Skeletal muscle tissue (tissue), 3 donors: ENCODE measurements at regions not wholly inside any gene's neighbourhood (a gene's known extent, or its start where the extent isn't known, plus 50 kb on each side); places are given as distances from the start of the nearest gene placed in this dataset.

ENCODE experiments used
- H3K27ac ChIP-seq: one replicate; pipeline ENCODE4 v1.7.0; 2013; ENCODE audit warnings: mild to moderate bottlenecking, low read depth, low read length, inconsistent platforms
- H3K27me3 ChIP-seq, 3 donors: one replicate each; pipeline ENCODE4 v1.7.0; 2013; ENCODE audit warnings: low read length in 3 of 3; ENCODE audit not compliant: control insufficient read depth in 3 of 3, insufficient read depth in 3 of 3
- H3K36me3 ChIP-seq, 3 donors: one replicate each; pipeline ENCODE4 v1.7.0; 2013; ENCODE audit warnings: low read length in 3 of 3; ENCODE audit not compliant: control insufficient read depth in 3 of 3, insufficient read depth in 3 of 3
- H3K4me1 ChIP-seq, 3 donors: one replicate each; pipeline ENCODE4 v1.7.0; 2013; ENCODE audit warnings: low read length in 3 of 3, mild to moderate bottlenecking in 3 of 3; ENCODE audit not compliant: control insufficient read depth in 3 of 3, insufficient read depth in 3 of 3
- H3K4me3 ChIP-seq, 3 donors: one replicate each; pipeline ENCODE4 v1.7.0; 2013; ENCODE audit warnings: low read length in 3 of 3
- H3K9ac ChIP-seq, 3 donors: one replicate each; pipeline ENCODE4 v1.7.0; 2013; ENCODE audit warnings: low read length in 3 of 3, mild to moderate bottlenecking in 3 of 3, moderate library complexity in 2 of 3, low read depth in 1 of 3
- H3K9me3 ChIP-seq, 3 donors: one replicate each; pipeline ENCODE4 v1.7.0; 2013; ENCODE audit warnings: low read length in 3 of 3; ENCODE audit not compliant: control insufficient read depth in 3 of 3
- donor health status: Osteomylitis.

DNA sequence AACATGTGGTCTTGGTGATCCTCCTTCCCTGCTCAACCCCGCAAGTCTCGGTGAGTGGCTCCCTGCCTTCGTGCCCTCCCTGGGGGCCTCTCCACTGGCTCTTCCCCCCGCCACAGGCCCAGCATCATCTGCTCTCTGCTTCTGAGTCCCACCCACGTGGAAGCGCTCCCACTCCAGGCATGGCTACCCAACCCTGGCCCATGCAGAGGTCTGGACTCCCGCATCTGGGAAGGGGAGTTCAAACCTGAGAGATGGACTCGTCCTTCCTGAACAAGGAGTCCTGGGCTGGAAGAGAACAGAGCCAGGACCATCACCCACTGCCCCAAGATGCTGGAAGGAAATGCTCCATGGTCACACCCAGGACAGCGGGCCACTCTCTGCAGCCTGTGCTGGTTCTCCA lies 90.8 kb downstream of the DHCR7 start:
- H3K36me3 ChIP-seq, result no peaks in the 10 kb centered on the region
- H3K27me3 ChIP-seq, result peaks cover 3 to 10% (median 9%) of the 10 kb centered on the region in 3 donors
- no peak overlapping the region for H3K9ac ChIP-seq
- H3K4me3 ChIP-seq, result no peak overlapping the region
- H3K9me3 ChIP-seq, result no peaks in the 10 kb centered on the region
- H3K27ac ChIP-seq, result no peak overlapping the region
- H3K4me1 ChIP-seq, result no peaks in the 10 kb centered on the region

DNA sequence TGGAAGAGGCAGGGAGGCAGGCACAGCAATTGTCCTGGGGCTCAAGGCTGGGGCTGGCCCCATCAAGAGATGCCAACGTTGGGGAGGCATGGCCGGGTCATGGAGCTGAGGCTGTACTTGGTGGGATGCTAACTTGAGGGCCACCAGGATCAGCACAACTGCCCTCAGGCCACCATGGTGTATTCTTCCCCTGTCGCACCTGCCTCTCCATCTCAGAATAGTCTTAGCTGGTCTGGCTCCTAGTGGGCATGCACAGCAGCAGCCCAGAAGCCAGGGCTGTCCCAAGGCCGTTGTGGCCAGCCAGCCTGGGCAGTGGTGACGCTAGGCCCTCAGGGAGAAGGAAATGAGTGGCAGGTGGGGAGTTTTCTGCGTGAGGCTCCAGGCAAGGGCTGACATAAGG lies 91.3 kb downstream of the DHCR7 start:
- no peaks in the 10 kb centered on the region for H3K36me3 ChIP-seq
- H3K27ac ChIP-seq, result no peak overlapping the region
- no peak overlapping the region for H3K9ac ChIP-seq
- H3K4me1 ChIP-seq, result no peaks in the 10 kb centered on the region
- H3K9me3 ChIP-seq, result no peaks in the 10 kb centered on the region
- peaks cover 3 to 10% (median 9%) of the 10 kb centered on the region in 3 donors for H3K27me3 ChIP-seq
- no peak overlapping the region for H3K4me3 ChIP-seq

DNA sequence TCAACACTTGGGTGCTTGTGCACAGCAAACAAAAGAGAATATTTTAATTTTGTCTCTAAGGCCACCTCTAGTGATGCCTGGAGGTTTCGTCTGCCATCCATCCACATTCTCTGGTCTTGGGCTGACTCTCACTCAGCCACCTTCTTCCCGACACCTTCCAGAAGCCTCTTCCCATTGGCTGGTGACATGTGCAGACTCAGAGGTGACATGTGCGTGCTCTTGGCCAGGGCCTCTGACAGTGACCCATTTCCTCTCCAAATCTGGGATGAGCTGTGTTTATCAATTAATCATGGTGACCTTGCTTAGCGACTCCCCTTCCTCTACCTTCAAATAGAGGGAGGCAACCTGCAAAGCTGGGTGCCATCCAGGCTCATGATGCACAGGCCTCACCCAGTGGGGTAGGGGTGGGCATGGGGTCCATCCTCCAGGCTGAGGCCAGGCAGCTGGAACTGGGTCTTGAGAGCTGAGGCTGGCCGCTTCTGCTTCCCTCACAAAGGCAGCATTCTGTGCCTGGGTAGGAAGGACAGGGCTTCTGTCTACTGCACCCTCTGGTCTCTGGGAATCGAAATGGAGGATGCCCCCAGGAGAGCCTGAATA lies 91.8 kb downstream of the DHCR7 start:
- H3K4me3 ChIP-seq, result no peak overlapping the region
- no peak overlapping the region for H3K9ac ChIP-seq
- no peaks in the 10 kb centered on the region for H3K9me3 ChIP-seq
- peaks cover 3 to 10% (median 9%) of the 10 kb centered on the region in 3 donors for H3K27me3 ChIP-seq
- H3K4me1 ChIP-seq, result no peaks in the 10 kb centered on the region
- no peak overlapping the region for H3K27ac ChIP-seq
- H3K36me3 ChIP-seq, result no peaks in the 10 kb centered on the region

DNA sequence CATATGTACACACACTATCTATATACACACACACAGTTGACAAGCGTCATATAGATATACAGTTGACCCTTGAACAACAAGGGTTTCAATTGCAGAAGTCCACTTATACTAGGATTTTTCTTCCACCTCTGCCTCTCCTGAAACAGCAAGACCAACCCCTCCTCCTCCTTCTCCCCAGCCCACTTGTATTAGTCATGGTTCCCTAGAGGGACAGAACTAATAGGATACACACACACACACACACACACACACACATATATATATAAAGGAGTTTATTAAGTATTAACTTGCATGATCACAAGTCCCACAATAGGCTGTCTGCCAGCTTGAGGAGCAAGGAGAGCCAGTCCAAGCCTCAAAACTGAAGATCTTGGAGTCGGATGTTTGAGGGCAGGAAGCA lies 92.9 kb downstream of the DHCR7 start:
- Histone ChIP-seq H3K36me3 (no peaks in the 10 kb centered on the region), H3K4me3 (no peak overlapping the region), H3K9ac (no peak overlapping the region), H3K27ac (no peak overlapping the region), H3K4me1 (no peaks in the 10 kb centered on the region), H3K9me3 (no peaks in the 10 kb centered on the region), H3K27me3 (peaks cover 3 to 10% (median 9%) of the 10 kb centered on the region in 3 donors)

DNA sequence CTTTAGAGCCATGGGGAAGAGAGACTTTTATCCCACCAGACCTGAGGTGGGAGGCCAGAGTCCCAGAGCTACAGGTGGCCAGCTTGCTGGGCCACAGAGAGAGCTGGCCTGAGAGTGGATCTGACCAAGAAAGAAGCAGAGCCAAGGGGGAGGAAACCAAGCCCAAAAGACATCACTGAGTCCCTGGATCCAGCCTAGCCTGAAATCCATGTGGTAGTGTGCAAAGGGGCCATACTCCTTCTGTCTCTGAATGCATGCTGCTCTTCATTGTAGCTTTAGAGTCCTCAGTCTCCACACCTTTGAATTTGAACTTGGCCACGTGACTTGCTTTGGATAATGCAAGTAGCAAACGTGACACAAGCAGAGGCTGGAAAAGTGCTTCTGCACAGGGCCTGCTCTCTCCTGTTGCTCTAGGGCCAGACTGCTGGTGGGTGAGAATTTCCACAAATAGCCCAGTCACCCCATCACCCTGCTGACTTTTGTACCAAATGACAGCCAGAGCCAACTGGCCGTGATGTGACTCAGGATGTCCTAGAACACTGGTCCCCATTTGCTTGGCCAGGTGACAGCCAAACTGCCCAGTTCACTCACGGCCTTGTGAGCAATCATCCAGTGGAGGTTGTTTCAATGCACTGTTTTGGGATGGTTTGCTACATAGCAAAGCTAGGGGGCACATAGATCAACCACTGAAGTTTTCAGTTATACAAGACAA lies 93.6 kb downstream of the DHCR7 start:
- H3K27me3 ChIP-seq, result peaks cover 10 to 14% (median 12%) of the 10 kb centered on the region in 3 donors

DNA sequence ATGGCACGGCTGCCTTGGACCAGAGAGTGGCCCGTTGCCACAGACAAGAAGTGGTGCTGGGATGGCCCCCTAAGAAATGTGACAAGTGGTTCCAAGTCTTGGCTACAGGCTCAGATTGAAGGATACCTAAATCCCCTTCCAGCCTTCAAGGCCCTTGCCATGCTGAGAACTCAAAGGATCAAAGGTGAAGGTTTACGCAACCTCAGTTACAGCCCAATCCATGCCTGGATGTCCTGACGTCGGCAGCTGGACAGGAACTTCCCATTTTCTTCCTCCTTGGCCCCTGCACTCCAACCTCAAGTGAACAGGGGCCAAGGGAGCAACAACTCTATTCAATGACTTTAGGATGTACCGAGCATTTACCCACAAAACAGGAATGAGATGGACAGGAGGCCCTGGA lies 95.4 kb downstream of the DHCR7 start:
- Histone ChIP-seq H3K4me3 (no peak overlapping the region), H3K9me3 (no peaks in the 10 kb centered on the region), H3K4me1 (no peaks in the 10 kb centered on the region), H3K27ac (no peak overlapping the region), H3K9ac (no peak overlapping the region), H3K36me3 (no peaks in the 10 kb centered on the region), H3K27me3 (peaks cover 10 to 14% (median 13%) of the 10 kb centered on the region in 3 donors)

More for the DNA sequence above, 93.6 kb downstream of the DHCR7 start:
- H3K9ac ChIP-seq, result no peak overlapping the region
- H3K4me1 ChIP-seq, result no peaks in the 10 kb centered on the region
- no peaks in the 10 kb centered on the region for H3K36me3 ChIP-seq
- H3K9me3 ChIP-seq, result no peaks in the 10 kb centered on the region
- no peak overlapping the region for H3K27ac ChIP-seq
- H3K4me3 ChIP-seq, result no peak overlapping the region

DNA sequence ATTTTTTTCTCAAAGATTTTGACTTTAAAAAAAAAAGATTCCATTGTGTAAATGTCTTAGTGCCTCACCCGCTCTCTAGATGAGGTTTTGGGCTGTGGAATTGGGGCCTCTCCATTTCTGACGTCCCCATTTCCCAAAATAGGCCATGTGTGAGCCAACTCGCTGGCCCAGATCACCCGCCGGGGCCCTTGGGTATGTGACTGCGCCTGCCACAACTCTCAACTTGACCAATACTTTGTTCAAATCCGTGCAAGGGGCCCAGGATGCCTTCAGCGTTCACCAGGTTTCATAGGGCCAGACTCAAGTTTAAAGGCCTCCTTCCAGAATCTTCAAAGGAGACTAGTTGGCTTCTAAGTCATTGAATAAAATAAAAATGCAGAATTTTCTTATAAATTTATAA lies 96.0 kb downstream of the DHCR7 start:
- Histone ChIP-seq H3K9me3 (no peaks in the 10 kb centered on the region), H3K4me1 (no peaks in the 10 kb centered on the region), H3K36me3 (no peaks in the 10 kb centered on the region), H3K4me3 (no peak overlapping the region), H3K27ac (no peak overlapping the region), H3K27me3 (peaks cover 7 to 14% (median 11%) of the 10 kb centered on the region in 3 donors), H3K9ac (no peak overlapping the region)

DNA sequence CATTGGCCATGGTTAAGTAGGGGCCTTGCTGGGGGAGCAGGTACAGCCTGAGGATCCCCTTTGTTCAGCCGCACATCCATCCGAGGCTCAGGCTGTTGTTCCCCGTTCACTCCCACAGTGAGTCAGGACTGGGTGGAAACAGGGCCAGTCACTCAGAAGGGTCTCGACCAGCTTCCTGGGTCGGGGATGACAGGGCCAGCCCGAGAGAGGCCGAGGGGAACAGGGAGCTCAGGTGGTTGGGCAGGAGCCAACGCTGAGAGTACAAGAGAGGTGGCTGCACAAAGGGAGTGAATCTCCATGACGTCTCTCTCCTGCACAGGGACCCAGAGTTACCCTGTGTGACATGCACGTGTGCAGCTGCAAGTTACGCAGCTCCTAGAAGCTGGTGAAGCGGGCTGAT lies 97.2 kb upstream of the SHANK2 start:
- Histone ChIP-seq H3K4me1 (no peaks in the 10 kb centered on the region), H3K4me3 (no peak overlapping the region), H3K9ac (no peak overlapping the region), H3K27ac (no peak overlapping the region), H3K9me3 (no peaks in the 10 kb centered on the region), H3K27me3 (peaks cover 7 to 15% (median 14%) of the 10 kb centered on the region in 3 donors), H3K36me3 (no peaks in the 10 kb centered on the region)

DNA sequence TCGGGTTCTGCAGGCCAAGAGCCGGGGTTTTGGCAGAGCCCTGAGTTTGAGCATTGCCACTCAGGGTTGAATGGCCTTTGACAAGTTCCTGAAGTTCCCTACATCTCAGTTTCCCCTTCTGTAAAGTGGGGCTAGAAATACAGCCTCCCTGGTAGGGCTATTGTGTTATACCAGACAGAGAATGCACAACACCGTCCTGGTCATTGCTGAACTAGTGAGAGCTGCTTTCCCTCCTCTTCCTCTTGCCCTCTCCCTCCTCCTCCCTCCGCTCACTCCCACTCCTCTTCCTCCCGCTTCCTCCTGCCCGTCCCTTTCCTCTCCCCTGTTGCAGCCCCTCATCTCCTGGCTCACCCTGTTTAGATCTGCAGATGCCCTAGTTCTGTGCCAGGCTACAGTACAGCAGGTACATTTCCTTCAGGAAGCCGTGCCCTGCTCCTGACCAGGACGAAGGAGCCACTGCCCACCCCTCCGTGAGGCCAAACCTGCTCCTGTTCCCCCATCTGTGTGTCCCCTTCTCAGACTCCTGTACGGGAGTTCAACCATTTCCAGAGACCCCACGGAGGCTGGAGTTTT lies 91.5 kb upstream of the SHANK2 start:
- no peak overlapping the region for H3K4me3 ChIP-seq
- H3K27me3 ChIP-seq, result peaks cover 3 to 42% (median 34%) of the 10 kb centered on the region in 3 donors
- H3K9ac ChIP-seq, result no peak overlapping the region
- H3K9me3 ChIP-seq, result no peaks in the 10 kb centered on the region
- H3K27ac ChIP-seq, result no peak overlapping the region
- H3K4me1 ChIP-seq, result no peaks in the 10 kb centered on the region
- H3K36me3 ChIP-seq, result no peaks in the 10 kb centered on the region
